H9 (cell line): ENCODE measurements at regions not wholly inside any gene's neighbourhood (a gene's known extent, or its start where the extent isn't known, plus 50 kb on each side); places are given as distances from the start of the nearest gene placed in this dataset.

Experiments used
- DNase-seq: peaks from one replicate; pipeline ENCODE4 v3.0.0-alpha.2; 2017
- H2AFZ ChIP-seq: one replicate; pipeline ENCODE4 v1.6.1; 2013; ENCODE audit warnings: mild to moderate bottlenecking, low read length, control low read depth, moderate library complexity
- H2AK5ac ChIP-seq: 2 replicates; pipeline ENCODE4 v1.6.1; 2013; ENCODE audit warnings: low read length, control low read depth, mixed read lengths; ENCODE audit not compliant: insufficient read length
- H2BK120ac ChIP-seq: one replicate; pipeline ENCODE4 v1.6.1; 2013; ENCODE audit warnings: low read depth, mild to moderate bottlenecking, low read length, control low read depth, inconsistent platforms; ENCODE audit not compliant: poor library complexity, severe bottlenecking
- H2BK12ac ChIP-seq: 2 replicates; pipeline ENCODE4 v1.6.1; 2013; ENCODE audit warnings: low read length, control low read depth, mixed read lengths, low read depth; ENCODE audit not compliant: insufficient read length
- H2BK15ac ChIP-seq: 2 replicates; pipeline ENCODE4 v1.6.1; 2013; ENCODE audit warnings: low read depth, low read length, control low read depth
- H2BK20ac ChIP-seq: one replicate; pipeline ENCODE4 v1.6.1; 2013; ENCODE audit warnings: low read depth, mild to moderate bottlenecking, low read length, control low read depth, inconsistent platforms; ENCODE audit not compliant: poor library complexity, severe bottlenecking
- H2BK5ac ChIP-seq: 2 replicates; pipeline ENCODE4 v1.6.1; 2013; ENCODE audit warnings: low read length, control low read depth, mixed read lengths; ENCODE audit not compliant: insufficient read length
- H3K14ac ChIP-seq: 2 replicates; pipeline ENCODE4 v1.6.1; 2013; ENCODE audit warnings: low read length, control low read depth; ENCODE audit not compliant: insufficient read depth
- H3K18ac ChIP-seq: 2 replicates; pipeline ENCODE4 v1.6.1; 2013; ENCODE audit warnings: low read depth, mild to moderate bottlenecking, mixed read lengths, low read length, control low read depth; ENCODE audit not compliant: insufficient read length
- H3K23ac ChIP-seq: 2 replicates; pipeline ENCODE4 v1.6.1; 2013; ENCODE audit warnings: low read length, control low read depth, mixed read lengths, low read depth; ENCODE audit not compliant: insufficient read length
- H3K23me2 ChIP-seq: 2 replicates; pipeline ENCODE4 v1.6.1; 2013; ENCODE audit warnings: low read depth, mild to moderate bottlenecking, mixed read lengths, low read length, control low read depth; ENCODE audit not compliant: insufficient read length, poor library complexity, severe bottlenecking
- H3K27ac ChIP-seq: 2 replicates; pipeline ENCODE4 v1.5.1; 2013; ENCODE audit warnings: low read length, control low read depth, mixed read lengths, low read depth; ENCODE audit not compliant: insufficient read length
- H3K27me3 ChIP-seq: 2 replicates; pipeline ENCODE4 v1.6.1; 2013; ENCODE audit warnings: low read length, control low read depth, inconsistent platforms; ENCODE audit not compliant: insufficient read depth
- H3K4ac ChIP-seq: 2 replicates; pipeline ENCODE4 v1.6.1; 2013; ENCODE audit warnings: low read depth, mild to moderate bottlenecking, control low read depth, inconsistent platforms, low read length, moderate library complexity
- H3K4me1 ChIP-seq: 2 replicates; pipeline ENCODE4 v1.6.1; 2013; ENCODE audit warnings: low read length, control low read depth, inconsistent platforms; ENCODE audit not compliant: insufficient read depth
- H3K4me2 ChIP-seq: 2 replicates; pipeline ENCODE4 v1.6.1; 2013; ENCODE audit warnings: low read length, control low read depth, mixed read lengths; ENCODE audit not compliant: insufficient read length, insufficient read depth
- H3K56ac ChIP-seq: 2 replicates; pipeline ENCODE4 v1.6.1; 2013; ENCODE audit warnings: low read depth, mild to moderate bottlenecking, mixed read lengths, low read length, control low read depth; ENCODE audit not compliant: insufficient read length
- H3K79me1 ChIP-seq: 2 replicates; pipeline ENCODE4 v1.6.1; 2013; ENCODE audit warnings: low read depth, mild to moderate bottlenecking, moderate library complexity, low read length, control low read depth, inconsistent platforms; ENCODE audit not compliant: insufficient read depth, poor library complexity, severe bottlenecking
- H3K79me2 ChIP-seq: 2 replicates; pipeline ENCODE4 v1.6.1; 2013; ENCODE audit warnings: low read length, control low read depth, inconsistent platforms; ENCODE audit not compliant: insufficient read depth
- H3K9ac ChIP-seq: 2 replicates; pipeline ENCODE4 v1.6.1; 2013; ENCODE audit warnings: low read length, control low read depth, mixed read lengths; ENCODE audit not compliant: insufficient read length; ENCODE audit errors: extremely low read depth
- H3K9me3 ChIP-seq: one replicate; pipeline ENCODE4 v1.6.1; 2013; ENCODE audit warnings: low read depth, low read length, inconsistent platforms; ENCODE audit not compliant: control insufficient read depth
- H3T11ph ChIP-seq: one replicate; pipeline ENCODE4 v1.6.1; 2013; ENCODE audit warnings: mild to moderate bottlenecking, low read length, control low read depth, inconsistent platforms
- H4K20me1 ChIP-seq: one replicate; pipeline ENCODE4 v1.6.1; 2013; ENCODE audit not compliant: control insufficient read depth, insufficient read length, insufficient read depth
- H4K5ac ChIP-seq: 2 replicates; pipeline ENCODE4 v1.6.1; 2013; ENCODE audit warnings: low read depth, mild to moderate bottlenecking, mixed read lengths, low read length, control low read depth; ENCODE audit not compliant: insufficient read length
- H4K8ac ChIP-seq: replicated peaks from 2 replicates; pipeline ENCODE4 v1.6.1; 2013; ENCODE audit warnings: low read length, control low read depth, mixed read lengths, low read depth; ENCODE audit not compliant: insufficient read length
- H4K91ac ChIP-seq: 2 replicates; pipeline ENCODE4 v1.6.1; 2013; ENCODE audit warnings: low read depth, mild to moderate bottlenecking, moderate library complexity, mixed read lengths, low read length, control low read depth; ENCODE audit not compliant: insufficient read length
- H3K27ac Mint-ChIP-seq, 3 experiments: 2 replicates in 2 of 3; 3 replicates in 1 of 3; pipeline ENCODE4 v1.8.0; 2020 to 2021; ENCODE audit warnings: mixed read lengths in 3 of 3, mild to moderate bottlenecking in 1 of 3, moderate library complexity in 1 of 3
- H3K27me3 Mint-ChIP-seq: 2 replicates; pipeline ENCODE4 v1.8.0; 2021; ENCODE audit warnings: low read depth, mild to moderate bottlenecking, moderate library complexity, mixed read lengths
- H3K36me3 Mint-ChIP-seq, 3 experiments: 2 replicates in 2 of 3; 3 replicates in 1 of 3; pipeline ENCODE4 v1.8.0; 2020 to 2021; ENCODE audit warnings: low read depth in 3 of 3, mixed read lengths in 3 of 3; ENCODE audit not compliant: insufficient read depth in 1 of 3
- H3K4me1 Mint-ChIP-seq, 2 experiments: 2 replicates each; pipeline ENCODE4 v1.8.0; 2020; ENCODE audit warnings: mixed read lengths in 2 of 2
- H3K4me3 Mint-ChIP-seq, 2 experiments: 2 replicates in 1 of 2; 3 replicates in 1 of 2; pipeline ENCODE4 v1.8.0; 2020 to 2021; ENCODE audit warnings: mild to moderate bottlenecking in 2 of 2, mixed read lengths in 2 of 2, moderate library complexity in 1 of 2
- H3K9me3 Mint-ChIP-seq, 2 experiments: 2 replicates in 1 of 2; 3 replicates in 1 of 2; pipeline ENCODE4 v1.8.0; 2020; ENCODE audit warnings: mild to moderate bottlenecking in 2 of 2, mixed read lengths in 2 of 2, moderate library complexity in 1 of 2
- WGBS: extraction: QIAGEN DNeasy Blood & Tissue Kit; methylation state at CpG from one replicate; pipeline ENCODE4 v1.1.7; 2013; ENCODE audit warnings: missing lambda C conversion rate, low lambda C conversion rate, mixed read lengths; ENCODE audit not compliant: insufficient read length; ENCODE audit errors: extremely low coverage; 5-methylcytosine and 5-hydroxymethylcytosine counted together
- TF ChIP-seq, protein P1 (sequence below): fragments of 200-600 bp; sonication (generic); conservative IDR thresholded peaks from 3 replicates; pipeline ENCODE4 v1.8.0; 2021; ENCODE audit warnings: antibody characterized with exemption, mild to moderate bottlenecking

DNA sequence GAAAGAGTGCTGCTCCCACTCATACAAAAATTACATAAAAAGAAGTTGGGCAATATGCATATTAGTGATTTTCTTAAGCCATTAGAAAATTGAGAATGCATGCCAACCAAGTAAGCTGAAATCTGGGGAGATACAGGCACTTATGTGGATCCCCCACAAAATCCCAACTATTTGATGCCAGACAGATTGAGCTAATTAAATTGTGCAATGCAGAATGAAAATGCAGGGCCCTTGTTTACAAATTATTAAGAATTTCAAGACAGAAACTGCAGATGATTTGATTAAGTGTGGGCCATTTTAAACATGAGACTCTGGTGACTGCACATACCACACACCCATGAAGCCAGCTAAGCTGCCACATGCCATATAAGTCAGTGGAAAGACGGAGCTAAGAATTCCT is 554.5 kb downstream of the CBLN2 start:
- Mint-ChIP-seq H3K27me3 (no peaks in the 10 kb centered on the region), H3K4me3 (no peak overlapping the region), H3K9me3 (0 out of 5 replicates have a peak, but pooled peaks cover 3 to 5% of the 10 kb centered on the region in 2 experiments), H3K4me1 (peaks cover 0 to 5% of the 10 kb centered on the region in 2 experiments; a peak in 2 of 4 replicates), H3K27ac (no peak overlapping the region), H3K36me3 (peaks cover 0 to 3% (median 0%) of the 10 kb centered on the region in 3 experiments; a peak in 3 of 7 replicates)
- DNase-seq: no peak
- Histone ChIP-seq H3K18ac (no peak overlapping the region), H3K56ac (no peak overlapping the region), H4K5ac (no peak overlapping the region), H3K9ac (no peak overlapping the region), H2BK20ac (no peak overlapping the region), H2BK15ac (no peak overlapping the region), H3K4ac (no peak overlapping the region), H3K23me2 (no peaks in the 10 kb centered on the region), H3K79me2 (no peaks in the 10 kb centered on the region), H3K27ac (no peak overlapping the region), H4K91ac (no peak overlapping the region), H3K4me1 (no peaks in the 10 kb centered on the region), H2BK120ac (no peak overlapping the region), H3K9me3 (no peaks in the 10 kb centered on the region), H4K8ac (no peak overlapping the region), H4K20me1 (no peaks in the 10 kb centered on the region), H2AK5ac (no peak overlapping the region), H2BK5ac (no peak overlapping the region), H3K14ac (no peak overlapping the region), H3K27me3 (no peaks in the 10 kb centered on the region), H3K23ac (no peak overlapping the region), H2BK12ac (no peak overlapping the region), H3K4me2 (no peak overlapping the region), H3K79me1 (no peaks in the 10 kb centered on the region), H3T11ph (no peak overlapping the region), H2AFZ (no peak overlapping the region)
- no CpG with 5 or more reads among the region's 1 CpG for WGBS
- TF ChIP-seq, protein P1, sequence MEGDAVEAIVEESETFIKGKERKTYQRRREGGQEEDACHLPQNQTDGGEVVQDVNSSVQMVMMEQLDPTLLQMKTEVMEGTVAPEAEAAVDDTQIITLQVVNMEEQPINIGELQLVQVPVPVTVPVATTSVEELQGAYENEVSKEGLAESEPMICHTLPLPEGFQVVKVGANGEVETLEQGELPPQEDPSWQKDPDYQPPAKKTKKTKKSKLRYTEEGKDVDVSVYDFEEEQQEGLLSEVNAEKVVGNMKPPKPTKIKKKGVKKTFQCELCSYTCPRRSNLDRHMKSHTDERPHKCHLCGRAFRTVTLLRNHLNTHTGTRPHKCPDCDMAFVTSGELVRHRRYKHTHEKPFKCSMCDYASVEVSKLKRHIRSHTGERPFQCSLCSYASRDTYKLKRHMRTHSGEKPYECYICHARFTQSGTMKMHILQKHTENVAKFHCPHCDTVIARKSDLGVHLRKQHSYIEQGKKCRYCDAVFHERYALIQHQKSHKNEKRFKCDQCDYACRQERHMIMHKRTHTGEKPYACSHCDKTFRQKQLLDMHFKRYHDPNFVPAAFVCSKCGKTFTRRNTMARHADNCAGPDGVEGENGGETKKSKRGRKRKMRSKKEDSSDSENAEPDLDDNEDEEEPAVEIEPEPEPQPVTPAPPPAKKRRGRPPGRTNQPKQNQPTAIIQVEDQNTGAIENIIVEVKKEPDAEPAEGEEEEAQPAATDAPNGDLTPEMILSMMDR: no peak
